Colonic mucosa (tissue), 4 donors: ENCODE measurements at regions not wholly inside any gene's neighbourhood (a gene's known extent, or its start where the extent isn't known, plus 50 kb on each side); places are given as distances from the start of the nearest gene placed in this dataset.

Experiments used
- DNase-seq: peaks from one replicate; pipeline ENCODE4 v3.0.0-alpha.2; 2020
- H3K27ac ChIP-seq: fragments of 200-600 bp; one replicate; pipeline ENCODE4 v1.8.0; 2021
- H3K27me3 ChIP-seq: fragments of 200-600 bp; one replicate; pipeline ENCODE4 v1.8.0; 2021
- H3K36me3 ChIP-seq: fragments of 200-600 bp; one replicate; pipeline ENCODE4 v1.8.0; 2021
- H3K4me1 ChIP-seq: fragments of 200-600 bp; one replicate; pipeline ENCODE4 v1.8.0; 2021; ENCODE audit warnings: mild to moderate bottlenecking
- H3K4me3 ChIP-seq: fragments of 200-600 bp; one replicate; pipeline ENCODE4 v1.8.0; 2021
- H3K9ac ChIP-seq, 2 donors: one replicate each; pipeline ENCODE4 v1.7.0; 2013; ENCODE audit warnings: control low read depth in 2 of 2, low read depth in 2 of 2, low read length in 2 of 2
- H3K9me3 ChIP-seq: fragments of 200-600 bp; one replicate; pipeline ENCODE4 v1.8.0; 2021
- intact Hi-C: fragments of 100-400 bp; cut with DNase I; formaldehyde crosslinking; loops from one replicate; pipeline ENCODE4 v1.14.1; 2022
- TF ChIP-seq, protein P1 (sequence below): fragments of 200-600 bp; IDR thresholded peaks from one replicate; pipeline ENCODE4 v1.8.0; 2022; ENCODE audit warnings: antibody characterized with exemption, mild to moderate bottlenecking
- donor health status: healthy.
- donor health status: DM: no; HTN: no; CAD: no.
- donor health status: DM: no; HTN: no; CAD: no.

DNA sequence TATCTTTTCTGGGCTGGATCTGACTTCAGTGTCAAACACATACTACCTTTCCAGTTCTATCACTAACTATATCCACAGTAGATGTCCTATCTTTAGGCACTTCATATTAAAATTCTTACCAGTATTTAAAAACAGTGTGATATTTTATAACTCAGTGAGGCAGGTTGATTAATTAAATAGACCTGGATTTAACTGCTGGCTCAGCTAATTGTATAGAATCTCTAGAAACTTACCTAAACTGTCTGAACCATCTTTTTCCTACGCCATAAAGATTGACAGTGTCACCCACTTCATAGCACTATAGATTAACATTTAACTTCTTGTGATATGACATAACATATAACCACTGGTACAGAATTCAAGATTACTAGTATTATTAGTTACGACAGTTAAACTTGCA, 935.3 kb downstream of the FAT4 start:
- DNase-seq = no peak

DNA sequence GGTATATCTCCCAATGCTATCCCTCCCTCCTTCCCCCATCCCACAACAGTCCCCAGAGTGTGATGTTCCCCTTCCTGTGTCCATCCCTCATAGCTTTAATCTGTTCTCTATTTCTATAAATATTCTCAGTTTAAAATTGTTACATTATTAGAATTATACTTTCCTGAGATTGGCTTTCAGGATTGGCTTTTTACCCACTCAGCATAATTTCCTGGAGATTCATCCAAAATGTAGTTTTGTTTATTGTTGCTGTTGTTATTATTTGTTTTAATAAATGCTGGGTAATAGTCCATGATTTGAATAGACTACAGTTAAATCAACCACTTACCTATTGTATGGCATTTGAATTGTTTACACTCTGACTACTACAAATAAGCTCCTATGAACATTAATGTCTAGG, 936.4 kb downstream of the FAT4 start:
- Histone ChIP-seq H3K27ac (no peak overlapping the region), H3K9me3 (no peaks in the 10 kb centered on the region), H3K4me1 (no peaks in the 10 kb centered on the region), H3K4me3 (no peak overlapping the region), H3K27me3 (no peaks in the 10 kb centered on the region), H3K9ac (no peak overlapping the region), H3K36me3 (no peaks in the 10 kb centered on the region)
- DNase-seq = no peak
- intact Hi-C loops = no loop called here
- TF ChIP-seq, protein P1, sequence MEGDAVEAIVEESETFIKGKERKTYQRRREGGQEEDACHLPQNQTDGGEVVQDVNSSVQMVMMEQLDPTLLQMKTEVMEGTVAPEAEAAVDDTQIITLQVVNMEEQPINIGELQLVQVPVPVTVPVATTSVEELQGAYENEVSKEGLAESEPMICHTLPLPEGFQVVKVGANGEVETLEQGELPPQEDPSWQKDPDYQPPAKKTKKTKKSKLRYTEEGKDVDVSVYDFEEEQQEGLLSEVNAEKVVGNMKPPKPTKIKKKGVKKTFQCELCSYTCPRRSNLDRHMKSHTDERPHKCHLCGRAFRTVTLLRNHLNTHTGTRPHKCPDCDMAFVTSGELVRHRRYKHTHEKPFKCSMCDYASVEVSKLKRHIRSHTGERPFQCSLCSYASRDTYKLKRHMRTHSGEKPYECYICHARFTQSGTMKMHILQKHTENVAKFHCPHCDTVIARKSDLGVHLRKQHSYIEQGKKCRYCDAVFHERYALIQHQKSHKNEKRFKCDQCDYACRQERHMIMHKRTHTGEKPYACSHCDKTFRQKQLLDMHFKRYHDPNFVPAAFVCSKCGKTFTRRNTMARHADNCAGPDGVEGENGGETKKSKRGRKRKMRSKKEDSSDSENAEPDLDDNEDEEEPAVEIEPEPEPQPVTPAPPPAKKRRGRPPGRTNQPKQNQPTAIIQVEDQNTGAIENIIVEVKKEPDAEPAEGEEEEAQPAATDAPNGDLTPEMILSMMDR = no peak

More for the DNA sequence above, 935.3 kb downstream of the FAT4 start:
- H3K4me3 ChIP-seq = no peak overlapping the region
- no peak overlapping the region for H3K27ac ChIP-seq
- no peaks in the 10 kb centered on the region for H3K9me3 ChIP-seq
- no peaks in the 10 kb centered on the region for H3K36me3 ChIP-seq
- H3K4me1 ChIP-seq = no peaks in the 10 kb centered on the region
- H3K9ac ChIP-seq = no peak overlapping the region
- TF ChIP-seq, protein P1 = no peak
- H3K27me3 ChIP-seq = no peaks in the 10 kb centered on the region
- intact Hi-C loops = no loop called here

DNA sequence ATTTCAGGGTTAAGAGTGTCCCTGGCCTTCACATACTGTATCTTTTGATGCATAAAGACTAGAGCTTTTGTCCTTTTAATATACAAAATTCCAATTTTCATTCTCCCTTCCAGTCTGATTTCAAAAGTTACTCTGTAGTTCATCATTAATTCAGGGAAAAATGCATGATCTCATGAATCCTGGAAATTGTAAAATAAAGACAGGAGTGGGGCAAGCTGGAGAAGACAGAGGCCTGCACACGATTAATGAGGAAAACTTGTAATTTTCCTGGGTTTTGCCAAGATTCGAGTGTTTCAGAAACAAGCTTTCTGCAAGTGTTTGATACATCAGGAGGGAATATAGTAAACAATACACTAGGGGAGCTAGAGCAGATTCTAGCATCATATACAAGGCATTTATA, 947.9 kb downstream of the FAT4 start:
- H3K36me3 ChIP-seq = no peaks in the 10 kb centered on the region
- TF ChIP-seq, protein P1 = no peak
- H3K4me3 ChIP-seq = no peak overlapping the region
- H3K9ac ChIP-seq = no peak overlapping the region
- no peaks in the 10 kb centered on the region for H3K4me1 ChIP-seq
- no peak overlapping the region for H3K27ac ChIP-seq
- H3K27me3 ChIP-seq = no peaks in the 10 kb centered on the region
- intact Hi-C loops = no loop called here
- DNase-seq = no peak
- no peaks in the 10 kb centered on the region for H3K9me3 ChIP-seq

DNA sequence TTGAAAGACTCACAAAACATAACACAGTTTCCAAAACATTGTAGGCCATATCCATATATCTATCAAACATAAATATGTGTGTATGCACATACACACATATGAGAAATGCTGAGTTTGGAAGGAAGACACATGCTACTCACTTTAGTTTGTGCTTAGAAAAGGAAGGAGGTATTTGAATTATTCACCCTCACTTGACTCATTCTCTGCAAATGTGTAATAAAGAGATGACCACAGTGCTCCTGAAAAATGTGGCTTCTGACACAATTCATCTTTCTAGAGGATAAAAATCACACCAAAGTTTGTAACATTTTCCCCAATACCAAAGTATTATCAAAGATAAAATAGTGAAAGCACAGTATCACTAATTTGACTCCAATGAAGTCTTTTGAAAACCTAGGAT, 950.1 kb downstream of the FAT4 start:
- intact Hi-C loops = no loop called here
- Histone ChIP-seq H3K36me3 (no peaks in the 10 kb centered on the region), H3K27me3 (no peaks in the 10 kb centered on the region), H3K9me3 (no peaks in the 10 kb centered on the region), H3K4me1 (no peaks in the 10 kb centered on the region), H3K9ac (no peak overlapping the region), H3K4me3 (no peak overlapping the region), H3K27ac (no peak overlapping the region)
- TF ChIP-seq, protein P1 = no peak
- no peak for DNase-seq

DNA sequence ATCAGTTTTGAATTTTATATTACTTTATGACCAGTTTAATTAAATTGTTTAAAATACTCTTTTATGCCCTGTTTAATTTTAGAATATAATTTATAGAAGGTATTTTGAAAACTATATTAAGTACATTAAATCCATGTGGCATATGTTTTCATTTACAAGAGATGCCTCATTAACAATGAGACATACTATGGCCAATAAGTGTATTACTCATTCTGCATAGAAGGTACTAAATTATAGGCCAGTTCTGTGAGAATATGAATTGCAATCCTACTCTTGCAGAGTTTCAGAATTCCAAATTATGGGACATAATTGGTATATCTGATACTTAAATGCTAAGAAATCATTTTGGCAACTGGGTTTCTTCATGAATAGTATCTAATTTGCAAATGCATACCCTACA, 951.1 kb downstream of the FAT4 start:
- H3K27me3 ChIP-seq = no peaks in the 10 kb centered on the region
- no peaks in the 10 kb centered on the region for H3K4me1 ChIP-seq
- TF ChIP-seq, protein P1 = no peak
- H3K9ac ChIP-seq = no peak overlapping the region
- H3K36me3 ChIP-seq = no peaks in the 10 kb centered on the region
- intact Hi-C loops = no loop called here
- no peak for DNase-seq
- H3K9me3 ChIP-seq = no peaks in the 10 kb centered on the region
- H3K4me3 ChIP-seq = no peak overlapping the region
- no peak overlapping the region for H3K27ac ChIP-seq

DNA sequence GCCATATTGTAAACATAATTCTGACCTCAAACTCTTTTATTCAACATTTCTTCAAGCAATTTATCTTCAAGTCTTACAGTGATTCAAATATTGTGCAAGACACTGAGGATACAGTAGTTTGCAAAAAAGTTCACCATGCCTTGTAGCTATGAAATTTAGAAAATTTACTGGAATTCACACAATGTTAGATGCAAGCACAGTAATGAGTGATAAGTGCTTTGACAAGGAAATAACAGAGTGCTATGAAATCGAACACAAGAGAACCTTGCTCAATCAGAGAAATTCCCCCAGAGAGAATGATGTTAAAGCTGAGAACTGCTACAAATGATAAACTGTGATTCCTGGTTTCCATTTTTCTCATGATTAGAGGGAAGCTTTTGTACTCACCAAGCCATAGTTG, 952.9 kb downstream of the FAT4 start:
- H3K27ac ChIP-seq = no peak overlapping the region
- H3K4me1 ChIP-seq = no peaks in the 10 kb centered on the region
- no peak for DNase-seq
- intact Hi-C loops = no loop called here
- no peaks in the 10 kb centered on the region for H3K9me3 ChIP-seq
- H3K27me3 ChIP-seq = no peaks in the 10 kb centered on the region
- no peak overlapping the region for H3K4me3 ChIP-seq
- TF ChIP-seq, protein P1 = no peak
- H3K36me3 ChIP-seq = no peaks in the 10 kb centered on the region
- H3K9ac ChIP-seq = no peak overlapping the region
